GM19455 (cell line): ENCODE measurements at regions not wholly inside any gene's neighbourhood (a gene's known extent, or its start where the extent isn't known, plus 50 kb on each side); places are given as distances from the start of the nearest gene placed in this dataset.
"Not testable (repeated sequence)": the region's sequence is repeated elsewhere in the genome, so short reads cannot be mapped to it uniquely, and the experiment has no call there.

Source experiments
- ATAC-seq: cut with Tn5 transposase; IDR thresholded peaks from one replicate; pipeline ENCODE4 v1.9.1; 2021; ENCODE audit not compliant: unreplicated experiment

- ATAC-seq, result no peak
Measured at GRCh38 chr6:115460913-115461312, 599.8 kb downstream of the FRK start.

- ATAC-seq, result no peak
Measured at GRCh38 chr6:115456848-115457247, 603.8 kb downstream of the FRK start.

GRCh38 chr6:115443825-115444478 lies 616.7 kb downstream of the FRK start:
- no peak for ATAC-seq

- ATAC-seq, result no peak
Measured at GRCh38 chr6:115442323-115442722, 618.4 kb downstream of the FRK start.

- no peak for ATAC-seq
Measured at GRCh38 chr6:115441651-115442050, 619.0 kb downstream of the FRK start.

GRCh38 chr6:115415378-115415777 lies 645.3 kb downstream of the FRK start:
- no peak for ATAC-seq

- not testable (repeated sequence) for ATAC-seq
Measured at GRCh38 chr6:115414916-115415315, 645.8 kb downstream of the FRK start.

GRCh38 chr6:115411756-115412155 lies 648.9 kb downstream of the FRK start:
- ATAC-seq, result no peak

GRCh38 chr6:115404446-115404845 lies 656.2 kb downstream of the FRK start:
- no peak for ATAC-seq

- no peak for ATAC-seq
Measured at GRCh38 chr6:115398607-115399006, 662.1 kb downstream of the FRK start.

- no peak for ATAC-seq
Measured at GRCh38 chr6:115396112-115396906, 664.4 kb downstream of the FRK start.

- ATAC-seq, result no peak
Measured at GRCh38 chr6:115393821-115394220, 666.9 kb downstream of the FRK start.

GRCh38 chr6:115370202-115370601 lies 690.5 kb downstream of the FRK start:
- no peak for ATAC-seq

GRCh38 chr6:115365783-115366182 lies 694.9 kb downstream of the FRK start:
- ATAC-seq, result no peak

- ATAC-seq, result peak; percentile 83
Measured at GRCh38 chr6:115363379-115363778, 697.3 kb downstream of the FRK start.

GRCh38 chr6:115362234-115362633 lies 698.5 kb downstream of the FRK start:
- ATAC-seq, result no peak

GRCh38 chr6:115360602-115361325 lies 699.9 kb downstream of the FRK start:
- ATAC-seq, result no peak

- no peak for ATAC-seq
Measured at GRCh38 chr6:115358616-115359015, 702.1 kb downstream of the FRK start.

- no peak for ATAC-seq
Measured at GRCh38 chr6:115356371-115356770, 704.3 kb downstream of the FRK start.

- no peak for ATAC-seq
Measured at GRCh38 chr6:115323001-115323400, 737.7 kb downstream of the FRK start.

GRCh38 chr6:115319823-115320222 lies 740.9 kb downstream of the FRK start:
- no peak for ATAC-seq

GRCh38 chr6:115310156-115310555 lies 750.5 kb downstream of the FRK start:
- ATAC-seq, result no peak
